GM19239 (cell line): ENCODE measurements at regions not wholly inside any gene's neighbourhood (a gene's known extent, or its start where the extent isn't known, plus 50 kb on each side); places are given as distances from the start of the nearest gene placed in this dataset.

Source experiments
- DNase-seq: peaks from one replicate; pipeline ENCODE4 v3.0.0; 2011; ENCODE audit warnings: low spot score; ENCODE audit not compliant: insufficient read length
- FAIRE-seq: peaks from 2 replicates; lab custom pipeline; 2011; peaks lifted over from hg19 to GRCh38; lab: Jason Lieb, UNC

DNA sequence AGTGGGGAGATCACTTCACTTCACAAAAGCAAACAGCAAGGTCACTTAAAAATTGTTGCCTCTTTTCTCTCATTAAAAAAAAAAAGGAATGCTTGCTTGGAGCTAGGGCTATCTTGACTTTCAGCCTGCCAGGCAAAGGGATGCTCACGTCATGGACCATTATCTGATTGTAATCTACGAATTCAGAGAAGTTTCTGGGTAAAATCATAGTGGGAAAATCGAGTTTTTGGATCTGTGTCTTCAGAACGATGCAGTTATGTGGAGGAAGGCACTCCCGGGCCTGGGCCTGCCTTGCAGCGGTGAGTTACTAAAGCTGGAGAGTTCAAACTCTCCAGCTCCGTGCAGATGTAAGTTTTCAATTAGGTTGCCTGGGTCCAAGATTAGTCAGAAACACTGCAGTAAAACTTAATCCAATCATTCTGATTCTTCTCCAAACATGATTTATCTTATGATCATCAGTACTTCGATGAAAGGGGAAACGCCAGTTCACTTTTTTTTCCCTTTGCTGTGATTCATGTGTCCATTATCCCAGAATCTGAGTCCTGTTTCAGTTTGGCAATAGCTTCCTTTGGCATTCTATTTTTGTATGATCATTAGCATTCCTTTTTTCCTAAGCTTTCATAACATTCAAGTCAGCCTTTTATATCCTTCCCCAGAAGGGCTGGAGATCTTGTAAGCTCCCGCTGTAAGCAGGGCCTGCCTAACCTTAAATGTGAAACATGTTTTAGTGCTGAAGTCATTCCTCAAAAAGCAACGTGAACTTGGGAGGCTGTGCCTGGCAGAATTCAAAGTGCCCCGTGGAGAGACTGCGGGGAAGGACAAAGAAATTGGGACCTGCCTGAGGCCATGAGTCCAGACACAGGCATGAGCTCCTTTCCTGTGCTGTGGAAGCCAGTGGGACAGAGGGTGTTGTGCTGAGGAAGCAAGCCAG is 119.3 kb upstream of the TWIST2 start:
- DNase-seq: no peak

DNA sequence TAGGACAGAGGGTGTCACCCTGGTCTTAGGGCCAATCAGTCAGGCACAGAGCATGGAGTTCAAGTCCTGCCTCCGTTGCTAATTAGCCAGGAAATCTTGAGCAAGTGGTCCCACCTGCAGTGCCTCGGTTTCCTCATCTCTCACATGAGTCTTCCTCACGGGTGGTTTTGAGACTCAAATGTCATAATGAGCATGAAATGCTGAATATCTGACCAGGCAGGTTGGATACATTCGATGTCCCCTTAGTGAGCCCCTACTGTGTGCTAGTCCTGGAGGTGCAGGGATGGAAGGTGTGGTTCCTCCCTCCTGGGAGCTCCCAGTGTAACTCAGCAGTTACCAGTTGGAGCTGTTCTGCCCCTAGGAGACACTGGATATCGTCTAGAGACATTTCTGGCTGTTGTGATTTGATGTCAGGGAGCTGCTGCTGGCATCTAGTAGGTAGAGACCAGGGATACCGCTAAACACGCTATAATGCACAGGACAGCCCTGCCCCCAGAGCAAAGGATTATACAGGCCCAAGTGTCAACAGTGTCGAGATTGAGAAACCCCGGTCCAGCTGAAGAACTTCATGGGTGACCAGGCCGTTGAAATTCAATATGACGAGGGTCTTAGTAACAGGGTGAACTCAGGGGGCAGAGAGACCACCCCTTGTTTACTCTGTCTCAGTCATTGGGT is 118.5 kb upstream of the TWIST2 start:
- DNase-seq: no peak
- no peak for FAIRE-seq

More for the DNA sequence above, 119.3 kb upstream of the TWIST2 start:
- no peak for FAIRE-seq

DNA sequence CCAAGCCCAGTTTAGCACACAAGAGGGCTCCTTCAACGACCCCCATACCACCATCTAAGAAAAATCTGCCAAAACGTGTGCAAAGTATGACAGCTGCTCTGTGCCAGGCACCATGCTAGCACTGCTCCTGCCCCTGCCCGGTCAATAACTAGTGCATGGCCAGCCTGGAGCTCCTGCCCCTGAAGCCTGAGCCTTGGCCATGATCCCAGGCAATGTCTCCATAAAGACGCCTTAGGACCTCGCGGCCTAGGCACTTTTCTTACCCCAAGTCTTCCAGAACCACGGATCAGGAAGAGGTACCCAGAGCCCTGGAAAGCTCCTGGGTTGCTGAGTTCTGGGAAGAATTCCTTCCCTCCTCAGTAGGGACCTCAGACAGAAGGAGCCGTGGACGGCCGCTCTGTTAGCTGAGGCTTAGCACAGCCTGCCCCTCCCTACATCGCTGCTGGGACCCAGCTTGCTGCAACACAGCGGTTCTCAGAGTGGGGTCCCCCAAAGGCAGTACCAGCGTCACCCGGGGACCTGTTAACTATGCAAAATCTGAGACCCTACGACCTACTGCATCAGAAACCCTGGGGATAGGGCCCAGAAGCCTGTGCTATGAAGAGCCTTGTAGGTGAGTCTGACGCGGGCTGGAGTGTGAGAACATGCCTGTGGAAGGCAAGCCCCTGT is 117.8 kb upstream of the TWIST2 start:
- no peak for DNase-seq
- no peak for FAIRE-seq

DNA sequence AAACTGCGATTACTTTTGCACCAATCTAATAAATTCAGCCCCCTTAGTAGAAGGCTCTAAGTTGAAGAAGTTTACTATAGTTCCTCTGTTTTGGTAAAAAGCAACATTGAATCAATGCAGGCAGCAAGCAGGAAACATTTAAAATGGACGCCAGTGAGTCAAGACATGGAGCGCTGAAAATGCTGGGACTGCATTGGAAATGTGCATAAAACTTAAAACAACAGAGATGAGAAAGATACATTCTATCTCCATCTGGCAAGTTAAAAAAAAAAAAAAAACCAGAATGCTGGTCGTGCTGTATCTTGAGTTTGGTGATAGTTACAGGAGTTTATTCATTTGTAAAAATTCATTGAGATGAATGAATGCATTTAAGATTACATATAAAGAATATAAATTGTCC is 117.0 kb upstream of the TWIST2 start:
- FAIRE-seq (no peak), DNase-seq (no peak)

DNA sequence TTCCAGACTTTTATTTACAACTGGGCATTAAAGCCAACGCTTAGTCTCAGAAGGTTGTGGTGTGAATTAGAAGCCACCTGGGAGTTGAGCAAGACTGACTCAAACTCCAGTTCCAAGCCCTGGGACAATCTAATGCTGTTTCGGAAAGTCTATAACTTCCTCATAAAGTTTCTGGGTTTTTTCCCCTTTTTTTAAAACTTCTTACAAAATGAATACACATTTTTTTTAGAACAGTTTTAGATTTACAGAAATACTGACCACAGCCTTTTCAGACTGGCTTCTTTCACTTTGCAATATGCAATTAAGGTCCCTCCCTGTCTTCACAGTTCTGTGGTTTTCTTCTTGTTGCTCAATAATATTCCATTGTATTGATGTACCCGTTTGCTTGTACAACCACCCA is 115.9 kb upstream of the TWIST2 start:
- FAIRE-seq (no peak), DNase-seq (no peak)

DNA sequence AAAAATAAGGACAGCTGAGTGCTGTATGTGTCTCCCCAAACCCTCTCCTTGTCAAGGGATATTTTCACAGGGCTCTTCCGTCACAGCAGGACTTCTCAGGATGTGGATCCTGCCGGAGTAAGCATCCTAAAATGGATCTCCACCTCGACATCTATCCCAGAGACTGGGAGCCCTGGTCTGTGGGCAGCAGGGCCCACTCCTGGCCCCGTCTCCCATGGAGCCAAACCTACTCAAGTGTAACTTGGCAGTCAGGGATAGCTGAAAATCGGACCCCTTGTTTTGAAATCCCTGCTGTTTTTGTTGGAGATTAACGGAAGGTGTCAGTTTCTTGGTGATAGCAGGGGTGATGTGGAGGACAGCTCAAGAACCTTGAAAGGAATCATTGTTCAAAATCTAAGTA is 109.0 kb upstream of the TWIST2 start:
- no peak for FAIRE-seq
- DNase-seq: no peak

DNA sequence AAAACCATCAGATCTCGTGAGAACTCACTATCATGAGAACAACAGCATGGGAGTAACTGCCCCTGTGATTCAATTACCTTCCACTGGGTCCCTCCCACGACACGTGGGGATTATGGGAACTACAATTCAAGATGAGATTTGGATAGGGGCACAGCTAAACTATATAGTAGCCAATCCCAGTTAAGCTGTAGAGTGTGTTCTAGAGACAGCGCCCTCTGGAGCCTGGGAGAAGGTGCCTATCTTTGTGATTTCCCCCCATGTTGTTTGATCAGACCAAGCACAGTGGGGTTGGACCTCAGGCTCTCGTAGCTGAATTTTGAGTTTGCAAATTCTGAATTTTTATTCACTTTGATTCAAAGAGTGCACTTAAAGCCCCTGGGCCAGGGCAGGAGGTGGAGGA is 108.2 kb upstream of the TWIST2 start:
- DNase-seq: no peak
- FAIRE-seq: no peak

DNA sequence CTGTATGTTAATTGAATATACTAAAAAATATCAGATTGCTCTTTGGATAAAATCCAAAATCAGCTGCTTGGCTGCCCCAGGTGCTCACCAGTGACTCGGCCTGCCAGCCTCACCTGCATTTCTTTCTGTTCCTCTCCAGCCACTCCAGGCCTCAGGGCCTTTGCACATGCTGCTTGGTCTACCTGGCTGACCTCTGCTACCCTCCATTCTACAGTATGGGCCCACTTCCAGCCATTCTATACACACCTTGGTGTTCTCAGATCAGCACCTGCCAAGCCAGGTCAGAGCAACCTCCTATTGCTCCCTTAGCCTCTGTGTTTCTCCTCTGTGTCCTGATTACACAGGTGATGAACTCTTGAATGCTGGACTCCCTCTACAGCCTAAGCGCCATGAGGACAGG is 106.6 kb upstream of the TWIST2 start:
- no peak for DNase-seq
- no peak for FAIRE-seq

DNA sequence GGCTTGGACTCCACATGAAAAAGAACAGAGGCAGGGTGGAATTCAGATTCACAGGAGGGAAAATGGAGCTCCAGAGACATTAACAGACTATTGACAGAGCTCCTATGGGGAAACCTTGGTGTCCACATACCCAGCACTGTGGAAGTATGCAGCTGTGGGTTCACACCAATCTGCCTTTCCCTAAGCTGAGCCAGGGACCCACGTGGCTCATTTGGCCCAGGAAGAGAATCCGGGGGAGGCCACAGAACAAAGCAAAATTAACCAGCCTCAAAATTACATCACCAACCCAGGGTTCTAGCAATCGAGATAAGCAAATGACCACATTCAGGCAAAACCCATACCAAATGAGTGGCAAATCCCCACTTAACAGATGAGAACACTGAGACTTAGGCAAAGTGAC is 105.8 kb upstream of the TWIST2 start:
- FAIRE-seq (no peak), DNase-seq (no peak)

DNA sequence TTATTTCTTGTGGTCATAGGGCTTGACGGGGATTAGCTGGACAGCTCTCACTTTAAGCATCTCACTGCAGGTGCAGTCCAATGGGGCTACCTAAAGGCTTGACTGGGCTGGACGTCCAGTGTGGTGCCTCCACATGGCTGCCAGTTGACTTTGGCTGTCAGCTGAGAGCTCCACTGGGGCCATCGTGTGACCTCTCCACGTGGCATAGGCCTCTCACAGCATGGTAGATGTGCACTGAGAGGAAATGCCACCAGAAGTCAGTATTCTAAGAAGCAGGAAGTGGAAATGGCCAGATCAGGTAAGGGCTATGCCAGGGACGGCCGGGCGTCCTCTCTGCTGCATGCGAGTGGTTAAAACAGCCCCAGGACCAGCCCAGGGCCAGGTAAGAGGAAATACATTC is 105.2 kb upstream of the TWIST2 start:
- no peak for DNase-seq
- no peak for FAIRE-seq

DNA sequence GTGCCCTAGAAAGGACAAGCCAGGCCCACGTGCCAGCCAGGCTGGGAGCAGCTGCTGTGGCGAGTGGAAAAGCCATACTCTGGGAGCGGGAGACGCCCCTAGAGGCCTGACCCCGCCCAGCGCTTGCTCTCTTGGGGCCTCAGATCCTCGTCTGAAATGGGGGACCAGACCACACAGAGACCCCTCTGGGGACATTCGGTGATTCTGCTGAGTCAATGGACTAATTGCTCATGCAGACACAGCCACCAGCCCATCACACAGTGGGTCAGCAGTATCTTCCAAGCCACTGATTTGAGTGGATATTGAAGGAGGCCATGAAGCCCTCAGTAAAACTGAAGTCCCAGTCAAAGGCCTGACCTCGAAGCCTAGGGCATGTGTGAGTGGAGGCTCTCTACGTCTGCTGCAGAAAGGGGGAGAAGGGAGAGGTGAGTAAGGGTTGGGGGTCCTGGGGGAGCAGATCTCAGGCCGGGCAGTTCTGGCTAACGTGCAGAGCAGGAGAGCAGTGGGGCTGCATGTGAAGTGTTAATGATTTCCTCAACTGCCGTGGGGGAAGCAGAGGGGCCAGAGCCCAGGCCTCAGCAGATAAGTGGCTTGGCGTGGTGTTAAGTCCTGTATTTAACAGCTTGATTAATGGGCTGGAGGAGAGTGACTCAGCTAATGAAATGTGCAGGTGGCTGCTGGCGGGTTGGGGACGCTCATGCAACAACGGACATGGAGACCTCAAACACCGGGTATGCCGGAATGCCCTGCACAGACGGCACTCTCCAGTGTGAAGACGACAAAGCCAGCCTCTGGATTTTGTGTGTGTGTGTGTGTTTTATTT is 104.4 kb upstream of the TWIST2 start:
- FAIRE-seq: no peak
- DNase-seq: no peak

DNA sequence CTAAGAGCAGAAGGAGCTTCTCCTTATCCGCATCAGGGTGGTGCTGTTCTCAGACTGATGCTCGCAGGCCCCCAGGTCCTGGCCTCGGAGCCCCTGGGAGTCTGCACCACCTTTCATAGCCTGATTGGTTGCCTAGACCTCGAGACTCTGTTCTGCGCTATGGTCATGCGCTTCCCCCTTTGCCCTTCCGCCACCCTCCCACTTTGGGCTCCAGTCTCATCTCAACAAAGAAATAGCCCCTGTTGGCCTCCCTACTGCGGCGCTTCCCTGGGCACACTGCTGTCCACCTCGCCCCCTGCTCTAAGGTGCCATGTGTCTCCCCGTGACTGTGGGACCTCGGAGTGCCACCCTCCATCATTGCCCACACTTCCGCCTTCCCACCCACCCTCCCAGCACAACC is 102.9 kb upstream of the TWIST2 start:
- DNase-seq (no peak), FAIRE-seq (no peak)

DNA sequence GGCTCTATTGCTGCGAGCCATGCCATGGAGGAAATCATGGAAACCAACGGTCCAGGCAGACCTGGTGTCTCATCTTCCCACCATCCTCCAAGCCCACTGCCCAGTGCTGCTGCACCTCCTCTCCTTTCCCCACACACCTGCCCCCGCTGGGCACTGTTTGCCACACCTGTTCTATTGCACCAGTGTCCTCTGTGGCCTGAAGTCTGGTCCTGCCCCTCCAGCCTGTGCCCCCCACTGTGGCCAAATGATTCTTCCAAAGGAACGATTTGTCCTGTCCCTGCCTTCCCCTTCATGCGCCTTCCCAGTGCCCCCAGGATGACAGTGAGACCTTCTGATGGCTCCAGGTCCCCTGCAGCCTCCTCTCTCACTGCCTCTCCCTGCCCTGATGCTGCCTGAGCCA is 101.9 kb upstream of the TWIST2 start:
- DNase-seq (no peak), FAIRE-seq (no peak)

DNA sequence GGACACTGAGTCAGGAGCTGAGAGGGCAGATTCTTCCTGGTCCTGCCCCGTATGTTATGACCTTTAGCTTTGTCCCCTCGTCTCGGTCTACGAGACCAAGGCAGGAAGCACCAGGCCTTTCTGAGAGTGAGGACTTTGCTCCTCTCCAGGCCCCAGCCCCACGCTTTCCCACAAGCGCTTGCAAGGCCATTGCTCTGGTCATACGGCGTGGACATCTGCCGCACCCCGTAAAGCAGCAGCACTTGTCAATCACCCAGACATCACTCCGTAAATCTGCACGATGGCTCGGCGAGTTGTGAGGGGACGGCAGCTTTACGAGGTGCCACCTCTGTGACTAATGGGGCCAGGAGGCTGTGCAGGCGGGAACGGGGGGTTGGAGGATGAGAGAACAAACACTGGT is 100.8 kb upstream of the TWIST2 start:
- FAIRE-seq: no peak
- DNase-seq: no peak

DNA sequence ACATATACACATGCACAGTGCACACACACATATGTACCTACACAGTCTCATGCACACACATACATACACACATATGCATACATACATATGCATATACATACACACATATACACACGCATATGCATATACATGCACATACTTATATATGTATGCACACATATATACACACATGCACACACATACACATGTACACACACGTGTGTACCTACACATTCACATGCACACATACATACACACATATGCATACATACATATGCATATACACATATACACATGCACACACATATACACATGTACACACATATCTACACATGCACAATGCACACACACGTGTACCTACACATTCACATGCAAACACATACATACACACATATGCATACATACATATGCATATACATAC is 100.3 kb upstream of the TWIST2 start:
- no peak for DNase-seq
- no peak for FAIRE-seq

DNA sequence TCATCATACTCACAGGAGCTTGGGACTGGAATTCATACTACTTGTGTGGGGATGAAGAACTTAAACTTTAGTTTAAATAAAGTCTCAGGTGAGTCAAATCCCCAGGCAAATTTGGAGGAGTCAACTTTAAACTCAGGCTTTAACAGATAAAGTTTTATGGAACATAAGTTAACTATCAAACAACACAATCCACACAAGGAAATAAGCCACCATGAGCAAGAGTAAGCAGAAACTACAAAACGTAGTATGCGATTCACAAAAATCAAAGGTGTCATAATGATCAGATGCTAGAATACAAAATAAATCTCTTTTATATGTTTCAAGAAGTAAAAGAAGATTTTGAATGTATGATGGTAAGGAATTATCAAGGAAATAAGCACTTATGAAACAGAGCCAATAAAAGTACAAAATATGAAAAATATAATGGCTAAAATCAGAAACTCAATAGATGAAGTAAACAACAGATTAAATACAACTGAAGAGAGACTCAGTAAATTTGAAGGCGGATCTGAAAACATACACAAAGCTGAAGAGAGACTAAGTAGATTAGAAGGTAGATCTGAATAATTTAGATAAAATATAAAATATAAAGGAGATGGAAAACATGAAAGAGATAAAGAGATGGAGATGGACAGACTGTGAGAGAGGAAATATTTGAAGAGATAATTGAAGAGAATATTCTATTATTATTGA is 97.5 kb upstream of the TWIST2 start:
- DNase-seq (no peak), FAIRE-seq (no peak)

DNA sequence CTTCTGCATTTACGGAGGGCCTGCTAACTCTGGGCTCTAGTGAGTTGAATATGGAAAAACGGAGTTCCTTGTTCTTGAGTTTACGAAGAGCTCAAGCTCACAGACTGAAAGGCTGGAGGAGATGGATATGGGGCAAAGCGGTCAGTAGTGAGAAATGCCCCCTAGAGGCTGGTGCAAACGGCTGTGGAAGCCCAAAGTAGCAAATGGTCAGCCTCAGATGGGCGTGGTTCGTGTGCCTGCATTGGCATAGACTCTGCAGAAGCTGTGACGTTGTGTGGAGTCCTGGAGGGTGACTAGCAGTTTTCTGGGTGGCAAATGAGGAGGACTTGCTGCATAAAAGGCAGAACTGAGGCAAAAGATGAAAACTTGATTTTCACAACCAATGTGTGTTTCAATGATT is 93.6 kb upstream of the TWIST2 start:
- FAIRE-seq (no peak), DNase-seq (no peak)

DNA sequence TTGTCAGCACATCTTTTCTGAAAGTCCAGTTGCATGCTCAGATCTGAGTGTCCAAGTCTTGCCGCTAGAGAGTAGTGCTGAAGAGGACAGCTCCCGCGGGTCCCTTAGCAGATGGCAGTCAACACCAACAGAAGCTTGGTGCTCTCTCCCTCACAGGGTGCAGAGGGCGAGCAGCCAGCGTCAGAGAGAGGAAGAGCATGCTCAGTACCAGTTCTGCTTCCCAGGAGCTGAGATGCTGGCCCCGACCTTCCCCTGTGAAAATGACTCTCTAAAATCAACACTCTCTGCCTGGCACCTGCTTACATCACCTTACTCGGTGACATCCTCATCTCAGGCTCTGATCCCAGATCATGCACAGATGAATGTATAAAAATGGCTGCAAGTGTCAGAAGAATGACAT is 86.0 kb upstream of the TWIST2 start:
- FAIRE-seq: no peak
- DNase-seq: no peak

DNA sequence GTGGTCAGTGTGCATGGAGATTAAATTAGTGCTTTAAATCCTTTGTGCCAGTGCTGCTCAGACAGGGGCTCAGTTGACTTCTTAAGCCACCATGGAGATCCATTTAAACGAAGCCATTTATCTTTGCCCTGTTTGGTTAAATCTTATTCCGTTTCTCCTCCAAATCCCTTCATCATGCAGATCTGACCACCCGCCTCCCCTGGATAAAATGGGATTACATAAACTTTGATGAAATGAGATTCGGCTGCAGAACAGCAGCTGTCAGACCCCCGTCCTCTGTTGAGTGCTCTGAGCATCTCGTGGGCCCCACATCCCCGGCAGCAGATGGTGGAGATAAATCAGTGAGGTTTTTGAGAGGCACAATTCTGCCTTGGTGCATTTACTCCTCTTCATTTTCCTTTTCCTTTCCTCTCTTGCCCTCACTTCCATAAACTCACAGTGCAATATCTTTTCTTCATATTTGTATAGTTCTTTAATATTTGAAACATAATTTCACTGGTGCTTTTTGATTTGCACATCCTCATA is 84.4 kb upstream of the TWIST2 start:
- no peak for DNase-seq
- no peak for FAIRE-seq

DNA sequence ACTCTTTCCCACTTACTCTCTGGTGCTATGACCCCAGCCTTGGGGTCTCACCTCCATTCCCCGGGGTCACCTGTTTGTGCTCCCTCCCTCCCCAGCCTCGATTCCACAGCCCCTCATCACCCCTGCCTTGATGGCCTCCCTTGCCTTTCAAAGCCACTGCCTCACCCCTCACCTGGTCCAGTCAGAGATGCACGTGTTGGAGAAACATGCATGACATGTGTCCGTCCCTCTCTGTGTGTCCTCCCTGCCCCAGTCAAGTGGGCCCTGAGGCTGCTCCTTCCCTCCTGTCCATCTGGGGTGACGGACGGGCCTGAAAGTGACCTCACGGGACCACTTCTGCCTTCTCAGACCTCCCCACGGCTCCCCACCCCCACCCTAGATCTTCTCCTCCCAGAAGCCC is 82.3 kb upstream of the TWIST2 start:
- FAIRE-seq (no peak), DNase-seq (no peak)
